HG03565 (cell line): ENCODE measurements at regions not wholly inside any gene's neighbourhood (a gene's known extent, or its start where the extent isn't known, plus 50 kb on each side); places are given as distances from the start of the nearest gene placed in this dataset.

Experiments
- ATAC-seq: cut with Tn5 transposase; IDR thresholded peaks from one replicate; pipeline ENCODE4 v1.9.1; 2021; ENCODE audit warnings: mild to moderate bottlenecking, moderate library complexity; ENCODE audit not compliant: unreplicated experiment

DNA sequence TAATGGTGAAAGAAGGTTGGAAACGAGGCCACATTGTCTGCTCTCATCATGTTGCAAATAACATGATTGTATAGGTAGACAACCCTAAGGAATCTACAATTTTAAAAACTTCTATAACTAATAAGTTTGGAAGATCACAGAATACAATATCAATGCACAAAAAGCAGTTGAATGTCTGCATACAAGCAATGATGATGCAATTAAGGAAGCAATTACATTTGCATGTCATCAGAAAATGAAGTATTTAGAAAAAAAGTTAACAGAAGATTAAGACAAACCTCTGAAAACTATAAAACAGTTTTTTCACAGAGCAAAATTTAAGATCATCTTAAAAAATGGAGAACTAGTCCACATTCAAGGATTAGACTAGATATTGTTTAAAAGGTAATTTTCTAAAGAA, 181.1 kb downstream of the METTL4 start:
- ATAC-seq: no peak

DNA sequence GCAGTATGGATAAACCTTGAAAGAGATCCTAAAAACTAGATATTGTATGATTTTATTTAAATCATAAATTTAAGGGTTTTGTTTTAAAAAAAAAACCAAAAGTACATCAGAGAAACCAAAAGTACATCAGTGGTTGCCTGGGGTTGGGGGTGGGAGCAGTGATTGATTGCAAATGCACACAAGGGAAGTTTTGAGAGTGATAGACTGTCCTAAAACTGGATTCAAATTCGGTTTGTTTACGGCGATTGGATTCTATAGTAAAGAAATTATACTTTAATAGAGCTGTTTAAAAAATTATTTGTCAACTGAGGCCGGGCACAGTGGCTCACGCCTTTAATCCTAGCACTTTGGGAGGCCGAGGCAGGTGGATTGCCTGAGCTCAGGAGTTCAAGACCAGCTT, 179.8 kb downstream of the METTL4 start:
- ATAC-seq: no peak

DNA sequence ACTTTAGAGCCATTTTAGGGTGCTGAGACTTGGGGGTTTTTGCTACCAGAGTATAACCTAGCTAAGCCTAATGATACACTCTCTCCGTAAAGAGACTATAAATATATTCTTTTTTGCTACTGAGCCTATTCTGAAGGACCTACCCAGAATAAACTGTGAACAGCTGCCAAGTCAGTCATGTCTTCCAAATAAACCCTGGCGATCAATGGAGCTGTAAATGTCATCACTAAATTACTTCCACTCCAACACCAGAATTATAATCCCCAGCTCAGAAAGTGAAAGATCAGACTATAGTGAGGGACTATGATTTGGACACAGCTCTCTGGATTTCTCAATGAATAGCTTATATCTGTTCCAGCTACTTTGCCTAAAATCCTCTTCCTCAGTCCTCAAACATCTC, 178.9 kb downstream of the METTL4 start:
- no peak for ATAC-seq

DNA sequence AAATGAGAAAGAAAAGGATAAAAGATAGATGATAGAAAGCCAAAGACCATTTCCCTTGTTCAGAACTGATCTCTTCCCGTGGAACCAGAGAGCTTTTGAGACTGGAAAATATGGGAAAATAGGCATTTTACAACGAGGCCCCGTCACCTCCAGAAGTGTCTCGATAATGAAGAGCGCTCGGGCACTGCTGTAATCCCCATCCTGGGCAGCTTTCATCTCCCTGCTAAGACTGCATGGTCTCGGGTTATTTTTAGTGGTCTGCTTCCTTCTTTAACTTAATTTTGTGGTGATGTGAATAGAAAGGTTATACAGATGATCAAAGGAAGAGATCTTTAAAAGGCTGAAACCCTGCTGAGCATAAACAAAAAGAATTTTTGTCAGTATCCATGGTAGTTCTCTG, 176.6 kb downstream of the METTL4 start:
- ATAC-seq: no peak

DNA sequence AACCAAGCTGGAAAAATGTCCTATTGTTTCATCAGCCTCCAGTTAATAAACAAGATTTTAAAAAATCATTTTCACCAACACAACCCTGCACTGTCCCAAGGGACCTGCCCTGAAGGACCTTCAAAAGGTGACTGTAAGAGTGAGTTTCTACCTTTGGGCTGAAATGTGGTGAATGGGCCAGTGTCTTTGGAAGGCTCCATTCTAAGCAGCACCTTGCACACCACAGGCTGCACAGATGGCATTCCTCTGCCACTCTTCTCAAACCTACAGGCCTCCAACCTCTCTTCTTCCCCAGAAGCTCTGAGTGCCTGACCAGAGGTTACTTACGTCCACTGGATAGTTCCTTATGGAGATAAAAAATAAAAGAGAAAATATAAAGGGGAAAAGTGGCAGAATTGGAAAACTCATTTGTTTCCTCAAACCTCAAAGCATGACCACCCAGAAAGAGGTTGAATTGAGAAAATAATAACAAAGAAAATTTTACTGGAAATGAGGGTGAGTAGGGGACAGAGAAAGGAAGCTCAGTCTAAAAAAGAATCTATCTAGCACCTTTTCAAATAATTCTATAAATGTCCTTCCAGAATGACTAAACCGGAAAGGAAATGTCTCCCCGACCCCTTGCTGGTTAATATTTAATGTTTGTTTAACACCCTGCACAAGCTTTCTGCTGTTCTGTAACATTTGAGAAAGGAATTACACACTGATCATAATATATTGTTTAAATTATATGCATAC, 175.7 kb downstream of the METTL4 start:
- ATAC-seq: peak; percentile 63

DNA sequence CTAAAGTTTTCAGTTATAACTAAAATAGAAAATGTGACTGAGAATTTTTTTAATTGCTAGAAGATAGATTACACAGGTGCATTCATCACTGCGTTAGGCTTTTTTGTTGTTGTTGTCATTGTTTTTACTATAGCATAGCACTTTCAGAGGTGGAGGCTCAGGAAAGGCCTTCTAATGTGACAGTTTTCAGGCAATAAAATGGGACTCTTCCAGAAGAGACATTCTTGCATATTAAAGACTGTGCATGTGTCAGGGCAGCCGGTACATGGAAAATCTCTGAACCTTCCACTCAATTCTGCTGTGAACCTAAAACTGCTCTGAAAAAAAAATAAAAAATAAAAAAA, 175.2 kb downstream of the METTL4 start:
- peak; percentile 21 for ATAC-seq

DNA sequence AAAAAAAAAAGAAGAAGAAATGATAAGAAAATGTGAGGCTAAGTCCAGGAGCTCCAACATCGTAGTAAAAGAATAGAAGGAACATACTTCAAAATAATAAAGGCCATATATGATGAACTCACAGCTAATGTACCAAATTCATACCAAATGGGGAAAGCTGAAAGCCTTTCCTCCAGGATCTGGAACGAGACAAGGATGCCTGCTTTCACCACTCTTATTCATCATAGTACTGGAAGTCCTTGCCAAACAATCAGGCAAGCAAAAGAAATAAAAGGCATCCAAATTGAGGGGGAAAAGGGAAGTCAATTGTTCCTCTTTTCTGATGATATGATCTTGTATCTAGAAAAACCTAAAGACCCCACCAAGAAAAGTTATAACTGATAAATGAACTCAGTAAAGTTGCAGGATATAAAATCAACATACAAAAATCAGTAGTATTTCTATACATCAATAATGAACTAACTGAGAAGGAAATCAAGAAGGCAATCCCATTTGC, 170.6 kb downstream of the METTL4 start:
- ATAC-seq: no peak

DNA sequence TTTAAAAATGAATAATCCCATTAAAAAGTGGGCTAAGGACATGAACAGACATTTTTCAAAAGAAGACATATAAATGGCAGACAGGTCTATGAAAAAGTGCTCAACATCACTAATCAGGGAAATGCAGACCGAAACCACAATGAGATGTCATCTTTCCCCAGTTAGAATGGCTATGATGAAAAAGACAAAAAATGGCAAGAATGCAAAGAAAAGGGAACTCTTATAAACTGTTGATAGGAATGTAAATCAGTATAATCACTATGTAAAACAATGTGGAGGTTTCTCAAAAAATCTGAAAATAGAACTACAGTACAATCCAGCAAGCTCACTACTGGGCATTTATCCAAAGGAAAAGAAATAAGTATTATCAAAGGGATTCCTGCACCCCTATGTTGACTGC, 169.2 kb downstream of the METTL4 start:
- ATAC-seq: no peak

DNA sequence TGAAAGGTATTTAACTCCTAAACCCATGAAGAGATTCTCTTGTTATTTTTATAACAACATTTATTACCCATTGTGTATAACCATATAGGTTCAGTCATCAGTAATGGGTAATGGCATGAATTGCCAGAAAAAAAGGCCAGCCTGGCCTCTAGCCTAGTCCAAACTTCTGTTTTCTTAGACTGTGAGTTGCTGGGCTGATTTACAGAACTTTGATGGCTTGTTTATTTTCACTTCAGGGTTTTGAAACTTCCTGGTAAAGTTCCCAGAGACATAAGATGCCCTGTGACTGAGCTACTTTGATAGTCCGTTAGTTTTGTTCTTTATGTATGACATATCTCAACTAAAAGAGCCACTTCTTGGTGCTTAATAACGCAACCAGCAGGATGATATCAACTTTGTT, 164.8 kb downstream of the METTL4 start:
- ATAC-seq: no peak

DNA sequence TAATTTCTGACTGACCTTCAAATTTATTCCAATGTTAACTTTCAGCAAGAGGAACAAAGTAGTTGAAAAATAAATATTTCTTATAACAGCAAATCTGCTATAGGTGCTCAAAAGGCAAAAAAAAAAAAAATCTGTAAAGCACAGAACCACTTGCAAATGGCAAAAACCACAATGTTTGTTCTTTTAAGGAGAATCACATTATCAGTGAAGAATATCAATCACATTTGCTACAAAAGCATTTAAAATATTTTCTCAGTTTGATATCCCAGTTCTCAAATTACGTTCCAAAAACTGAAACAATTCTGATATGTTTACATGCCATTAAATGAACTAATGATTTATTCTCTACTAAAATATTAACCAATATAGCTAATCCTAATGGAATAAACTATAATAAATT, 163.3 kb downstream of the METTL4 start:
- ATAC-seq: no peak

DNA sequence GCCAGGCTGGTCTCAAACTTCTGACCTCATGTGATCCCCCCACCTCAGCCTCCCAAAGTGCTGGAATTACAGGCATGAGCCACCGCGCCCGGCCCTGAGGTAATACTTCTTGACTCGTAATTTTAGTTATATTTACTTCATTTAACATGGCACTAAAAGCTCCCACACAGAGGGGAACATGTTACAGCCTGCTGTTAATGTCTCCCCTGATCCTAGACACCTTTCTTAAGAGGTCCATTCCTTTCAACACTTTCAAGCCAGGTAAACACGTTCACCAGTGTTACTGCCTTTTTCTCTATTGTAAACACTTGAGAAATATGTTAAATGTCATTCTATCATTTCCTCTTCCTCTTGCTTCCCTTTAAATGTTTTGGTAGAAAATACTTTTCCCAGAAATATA, 161.4 kb downstream of the METTL4 start:
- ATAC-seq: no peak

DNA sequence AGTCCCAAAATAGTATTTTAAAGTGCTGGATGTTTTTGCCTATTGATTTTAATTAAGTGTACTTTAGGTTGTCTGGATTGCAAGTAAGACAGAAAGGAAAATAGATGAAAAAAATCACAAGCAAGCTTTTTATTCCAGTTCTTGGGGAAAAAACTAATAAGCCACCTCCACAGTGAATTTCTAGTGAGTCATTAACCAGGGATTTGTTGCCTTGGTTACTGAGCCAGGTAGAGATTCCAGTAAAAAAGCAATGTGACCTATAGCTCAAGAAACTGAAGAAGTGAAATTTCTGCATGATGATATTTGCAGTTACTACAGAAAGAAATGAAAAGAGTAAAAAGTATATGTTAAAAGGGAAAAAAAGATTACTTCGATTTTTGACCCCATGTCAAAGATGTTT, 160.6 kb downstream of the METTL4 start:
- ATAC-seq: no peak

DNA sequence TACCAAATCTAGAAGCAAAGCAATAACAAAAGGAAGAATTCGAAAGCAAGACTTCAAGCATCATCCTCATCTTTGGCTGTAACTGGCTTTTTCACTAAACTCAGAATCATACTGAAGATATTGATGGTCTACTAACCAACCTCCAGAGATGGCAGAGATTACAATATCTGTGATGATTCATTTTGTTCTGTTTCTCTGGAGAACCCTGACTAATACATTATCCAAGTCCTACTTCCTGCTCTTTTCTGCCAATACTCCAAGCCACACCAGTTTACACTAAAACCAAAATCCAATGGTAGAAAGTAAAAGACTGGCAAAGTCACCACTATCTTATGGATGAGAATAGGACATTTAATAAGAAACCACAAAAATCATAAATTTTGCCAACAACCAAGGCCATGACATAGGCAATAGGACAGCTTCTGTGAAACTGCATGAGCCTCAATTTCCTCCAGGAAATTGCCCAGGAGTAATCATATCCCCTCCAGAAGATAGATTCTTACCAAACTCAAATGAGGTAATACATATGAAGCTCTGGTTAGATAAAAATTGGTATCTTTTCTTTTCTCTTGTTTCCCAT, 159.8 kb downstream of the METTL4 start:
- ATAC-seq: no peak

DNA sequence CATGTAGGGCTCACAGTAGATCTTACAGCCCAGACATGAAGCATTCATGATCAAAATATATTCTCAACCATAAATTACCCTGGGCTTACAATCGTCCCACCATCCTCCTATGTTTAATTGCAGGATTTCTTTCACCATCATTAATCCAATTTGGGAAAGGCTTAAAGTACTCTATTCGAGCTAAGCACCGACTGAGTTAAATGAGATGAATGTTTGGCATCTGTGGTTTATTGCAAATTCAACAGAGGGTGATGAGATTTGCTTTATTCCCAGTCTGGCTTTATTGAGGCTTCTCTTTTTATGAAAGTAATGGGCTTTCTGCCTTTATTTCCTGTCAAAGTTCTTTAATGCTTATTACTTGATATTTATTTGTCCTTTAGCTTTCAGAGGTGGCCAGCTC, 159.0 kb downstream of the METTL4 start:
- ATAC-seq: no peak

DNA sequence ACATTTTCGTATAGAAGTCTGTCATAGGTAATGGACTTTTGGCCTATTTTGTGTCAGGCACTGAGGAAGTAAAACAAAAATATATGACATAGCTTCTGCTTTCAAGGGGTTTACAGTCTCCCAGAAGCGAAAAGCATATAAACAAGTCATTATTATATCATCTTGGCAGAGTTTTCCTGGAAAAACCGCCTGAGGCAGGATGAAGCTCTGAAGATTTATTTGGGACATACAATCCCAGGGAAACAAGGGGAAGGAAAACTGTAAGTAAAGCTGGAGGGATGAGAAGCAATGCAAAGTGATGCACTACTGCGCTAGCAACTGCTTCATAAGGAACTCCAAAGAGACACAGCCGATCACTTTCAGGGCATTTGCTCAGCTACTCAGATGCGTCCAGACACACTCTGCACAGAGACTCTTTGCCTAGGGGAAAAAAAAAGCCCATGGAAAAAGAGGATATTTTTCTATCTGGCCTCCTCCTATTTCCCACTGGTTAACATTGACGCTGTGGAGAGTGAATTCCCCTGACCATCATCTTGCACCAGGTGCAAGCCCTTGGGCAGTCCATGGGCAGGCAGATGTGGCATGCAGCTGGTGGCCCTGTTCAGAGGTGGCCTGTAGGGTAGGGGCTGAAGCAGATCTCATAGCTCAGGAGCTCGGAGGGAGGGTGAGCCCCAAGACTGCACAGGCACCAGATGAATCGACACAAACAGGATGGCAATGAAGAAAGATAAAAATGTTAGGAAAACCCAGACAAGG, 158.1 kb downstream of the METTL4 start:
- ATAC-seq: no peak

DNA sequence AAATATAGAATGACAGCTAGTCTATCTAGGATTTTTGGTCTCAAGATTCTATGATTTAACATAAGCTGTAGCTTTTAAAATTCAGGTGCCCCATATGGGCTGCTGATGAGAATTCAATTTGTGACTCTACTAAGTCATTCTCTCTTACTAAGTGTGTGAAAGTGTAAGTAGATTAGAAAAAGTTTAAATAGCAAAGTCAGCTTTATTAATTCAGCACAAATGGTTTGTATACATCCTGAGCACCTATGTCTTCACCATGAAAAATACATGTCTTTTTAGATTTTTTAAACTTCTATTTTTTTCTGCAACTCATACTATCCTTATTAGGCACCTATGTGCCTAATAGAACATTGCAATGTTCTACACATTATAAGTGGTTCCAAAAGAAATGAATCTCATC, 157.1 kb downstream of the METTL4 start:
- no peak for ATAC-seq

DNA sequence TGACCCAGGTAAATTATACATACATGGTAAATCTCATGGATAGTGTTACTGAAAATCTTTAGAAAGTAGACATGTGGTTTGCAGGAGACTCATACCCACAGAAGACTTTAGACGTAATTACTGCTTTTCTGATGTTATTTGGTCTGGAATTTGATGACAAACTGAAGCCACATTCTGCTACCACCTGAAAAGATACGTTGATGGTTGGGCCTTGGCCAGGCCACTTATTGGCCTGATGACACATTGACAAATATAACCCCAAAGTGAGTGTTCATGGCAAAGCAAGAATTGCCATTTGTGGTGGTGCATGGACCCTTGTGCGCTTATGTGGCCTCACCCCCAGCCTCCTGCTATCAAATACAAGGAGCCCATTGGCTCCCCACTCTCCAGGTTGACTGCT, 155.6 kb downstream of the METTL4 start:
- no peak for ATAC-seq

DNA sequence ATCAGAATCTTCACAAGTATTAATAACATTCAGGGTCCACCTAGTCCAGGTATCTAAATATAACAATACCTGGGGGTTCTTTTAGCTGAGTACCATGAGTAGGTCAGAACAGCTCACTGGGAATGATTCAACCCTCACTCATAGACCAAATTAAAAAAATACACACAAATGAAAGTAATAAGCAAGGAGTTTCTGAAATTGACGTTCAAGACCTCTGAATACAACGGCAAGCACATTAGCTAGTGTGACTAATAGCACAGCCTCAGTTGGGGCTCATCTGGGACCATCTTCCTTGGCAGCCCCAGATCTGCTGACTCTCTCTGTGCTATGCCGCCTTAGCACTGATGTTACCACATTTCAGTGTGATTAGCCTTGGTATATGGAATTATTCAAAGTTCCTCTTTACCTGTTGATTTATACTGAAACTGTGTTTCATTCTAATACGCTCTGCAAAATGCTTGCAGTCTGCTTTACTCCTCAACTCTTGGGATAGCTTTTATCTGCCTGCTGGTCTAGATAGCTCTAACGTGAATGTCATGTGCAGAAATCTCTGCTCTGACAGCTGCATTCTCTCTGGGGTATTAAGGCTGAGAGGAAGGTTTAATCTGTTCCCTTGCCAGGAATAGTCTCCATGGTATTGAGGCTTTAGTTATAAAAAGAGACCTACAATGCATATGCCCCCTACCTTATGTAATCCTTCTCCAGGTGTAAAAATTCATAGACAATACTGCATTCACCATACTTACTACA, 153.3 kb downstream of the METTL4 start:
- no peak for ATAC-seq

DNA sequence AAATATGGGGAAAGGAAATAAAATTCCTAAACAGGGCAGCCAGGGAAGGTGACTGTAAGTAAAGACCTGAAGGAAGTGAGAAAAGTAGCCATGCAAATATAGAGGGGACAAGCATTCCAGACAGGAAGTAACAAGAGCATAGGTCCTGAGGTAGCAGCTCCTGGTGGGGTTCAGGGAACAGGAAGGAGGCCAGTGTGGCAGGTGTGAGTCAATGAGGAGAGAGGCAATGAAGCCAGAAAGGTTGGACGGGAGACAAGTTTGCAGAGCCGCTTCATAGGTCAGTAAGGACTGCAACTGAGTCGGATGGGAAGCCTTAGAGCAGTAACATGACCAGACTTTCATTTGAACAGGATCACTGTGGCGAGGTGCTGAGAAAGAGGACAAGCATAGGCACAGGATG, 150.9 kb downstream of the METTL4 start:
- ATAC-seq: no peak

DNA sequence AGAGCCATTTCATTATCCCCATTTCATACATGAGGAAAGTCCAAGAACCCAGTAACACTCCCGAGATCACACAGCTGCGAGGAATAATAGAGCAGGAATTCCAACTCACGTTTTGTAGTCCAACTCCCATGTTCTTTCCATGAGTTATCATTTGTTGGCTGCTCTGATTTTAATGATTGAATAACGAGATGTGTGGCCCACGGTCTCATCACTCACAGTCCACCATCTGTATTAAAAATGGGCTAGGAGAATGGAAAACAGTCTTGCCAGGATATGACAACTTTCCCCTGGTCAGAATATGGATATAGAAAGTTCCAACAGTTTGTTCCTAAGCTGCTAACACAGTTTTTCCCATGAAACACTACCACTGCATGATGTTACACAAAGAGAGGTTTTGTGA, 147.5 kb downstream of the METTL4 start:
- no peak for ATAC-seq

DNA sequence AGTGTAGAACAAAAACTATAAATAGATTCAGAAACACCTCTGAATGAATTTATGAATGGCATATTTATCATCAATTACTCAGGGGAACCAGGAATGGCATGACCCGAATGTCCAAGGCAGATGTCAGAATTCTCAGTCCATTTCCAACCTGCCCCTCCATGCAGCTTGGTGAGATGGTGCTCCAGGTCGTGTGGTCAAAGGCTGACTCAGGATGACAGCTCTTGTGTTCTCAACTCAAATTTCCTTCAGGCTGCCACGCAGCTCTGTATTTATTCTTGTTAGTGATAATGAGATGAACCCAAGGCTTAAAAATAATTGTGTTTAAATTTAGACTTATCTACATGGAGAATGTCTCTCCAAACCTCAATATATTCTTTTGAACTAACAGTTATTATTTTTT, 146.9 kb downstream of the METTL4 start:
- ATAC-seq: no peak
